Glomerular visceral epithelial cell (primary cell): ENCODE measurements at regions not wholly inside any gene's neighbourhood (a gene's known extent, or its start where the extent isn't known, plus 50 kb on each side); places are given as distances from the start of the nearest gene placed in this dataset.

Experiments used
- DNase-seq: peaks from one replicate; pipeline ENCODE4 v3.0.0-alpha.2; 2016; ENCODE audit errors: extremely low spot score

- DNase-seq: no peak
Observed at GRCh38 chr6:149182262-149182661, 135.2 kb upstream of the TAB2 start.

GRCh38 chr6:149184523-149184922, 133.0 kb upstream of the TAB2 start:
- DNase-seq: no peak

GRCh38 chr6:149185799-149186357, 131.6 kb upstream of the TAB2 start:
- no peak for DNase-seq

GRCh38 chr6:149186873-149187272, 130.6 kb upstream of the TAB2 start:
- no peak for DNase-seq

- DNase-seq: peak; percentile 32
Observed at GRCh38 chr6:149190224-149190831, 127.2 kb upstream of the TAB2 start.

GRCh38 chr6:149194820-149195558, 122.5 kb upstream of the TAB2 start:
- DNase-seq: no peak

GRCh38 chr6:149196091-149196490, 121.4 kb upstream of the TAB2 start:
- no peak for DNase-seq

GRCh38 chr6:149197482-149197881, 120.0 kb upstream of the TAB2 start:
- no peak for DNase-seq

GRCh38 chr6:149198265-149198664, 119.2 kb upstream of the TAB2 start:
- no peak for DNase-seq

- DNase-seq: no peak
Observed at GRCh38 chr6:149200282-149200945, 117.1 kb upstream of the TAB2 start.

GRCh38 chr6:149201068-149201655, 116.3 kb upstream of the TAB2 start:
- no peak for DNase-seq

GRCh38 chr6:149202100-149202499, 115.4 kb upstream of the TAB2 start:
- DNase-seq: no peak

GRCh38 chr6:149202952-149203351, 114.6 kb upstream of the TAB2 start:
- no peak for DNase-seq

- no peak for DNase-seq
Observed at GRCh38 chr6:149203509-149203908, 114.0 kb upstream of the TAB2 start.

GRCh38 chr6:149208134-149208601, 109.3 kb upstream of the TAB2 start:
- no peak for DNase-seq

GRCh38 chr6:149209871-149210775, 107.4 kb upstream of the TAB2 start:
- DNase-seq: peak; percentile 37

GRCh38 chr6:149211046-149211571, 106.4 kb upstream of the TAB2 start:
- DNase-seq: no peak

- DNase-seq: no peak
Observed at GRCh38 chr6:149212206-149212605, 105.3 kb upstream of the TAB2 start.

- no peak for DNase-seq
Observed at GRCh38 chr6:149212892-149213801, 104.4 kb upstream of the TAB2 start.

GRCh38 chr6:149213829-149214228, 103.7 kb upstream of the TAB2 start:
- no peak for DNase-seq
